ENCODE measurements at regions not wholly inside any gene's neighbourhood (a gene's known extent, or its start where the extent isn't known, plus 50 kb on each side); places are given as distances from the start of the nearest gene placed in this dataset.

- TF ChIP-seq POLR2A (IDR thresholded peaks at IDR 0.05) (no peak), CTCF (IDR thresholded peaks at IDR 0.05) (no peak)
These were observed 197.2 kb downstream of the C1orf94 start for GRCh38 chr1:34373912-34374311.
